Epithelial cell of proximal tubule (primary cell): ENCODE measurements at regions not wholly inside any gene's neighbourhood (a gene's known extent, or its start where the extent isn't known, plus 50 kb on each side); places are given as distances from the start of the nearest gene placed in this dataset.

ENCODE experiments used
- DNase-seq: peaks from one replicate; pipeline ENCODE4 v3.0.0-alpha.2; 2011; ENCODE audit warnings: low read depth
- H3K4me3 ChIP-seq: 2 replicates; pipeline ENCODE4 v1.5.1; 2011; ENCODE audit warnings: low read depth, mild to moderate bottlenecking, low read length
- CTCF ChIP-seq: conservative IDR thresholded peaks from 2 replicates; pipeline ENCODE4 v1.5.1; 2012; ENCODE audit warnings: low read depth, mild to moderate bottlenecking, low read length

- DNase-seq: no peak
- H3K4me3 ChIP-seq: peak overlapping the region; percentile 49
- TF ChIP-seq CTCF: no peak
These were observed 145.1 kb upstream of the ZNF536 start for GRCh38 chr19:30227012-30227621.

GRCh38 chr19:30227661-30228112 is 144.5 kb upstream of the ZNF536 start:
- DNase-seq: no peak
- peak overlapping the region; percentile 49 for H3K4me3 ChIP-seq
- TF ChIP-seq CTCF: peak; percentile 35

GRCh38 chr19:30228113-30228834 is 143.9 kb upstream of the ZNF536 start:
- no peak for TF ChIP-seq CTCF
- DNase-seq: no peak
- H3K4me3 ChIP-seq: peak overlapping the region; percentile 33

- TF ChIP-seq CTCF: no peak
- no peak for DNase-seq
- no peak overlapping the region for H3K4me3 ChIP-seq
These were observed 143.2 kb upstream of the ZNF536 start for GRCh38 chr19:30228835-30229524.

- H3K4me3 ChIP-seq: no peak overlapping the region
- DNase-seq: no peak
- no peak for TF ChIP-seq CTCF
These were observed 142.5 kb upstream of the ZNF536 start for GRCh38 chr19:30229525-30230174.

GRCh38 chr19:30231408-30232318 is 140.5 kb upstream of the ZNF536 start:
- no peak for TF ChIP-seq CTCF
- no peak for DNase-seq
- H3K4me3 ChIP-seq: no peak overlapping the region
